Right atrium auricular region (tissue), 2 donors: ENCODE measurements at regions not wholly inside any gene's neighbourhood (a gene's known extent, or its start where the extent isn't known, plus 50 kb on each side); places are given as distances from the start of the nearest gene placed in this dataset.

ENCODE experiments used
- DNase-seq: peaks from one replicate; pipeline ENCODE4 v3.0.0-alpha.2; 2019; ENCODE audit warnings: low spot score
- H3K27ac ChIP-seq, 2 donors: fragments of 200-600 bp; sonication (generic); 1 replicate in 1 of 2; 2 replicates in 1 of 2; pipeline ENCODE4 v1.5.1; 2016 to 2019
- H3K27me3 ChIP-seq, 2 donors: fragments of 200-600 bp; sonication (generic); one replicate each; pipeline versions ENCODE4 v1.5.1 to v1.6.0; 2017 to 2019
- H3K36me3 ChIP-seq: fragments of 200-600 bp; sonication (generic); one replicate; pipeline ENCODE4 v1.5.1; 2016
- H3K4me1 ChIP-seq, 2 donors: fragments of 200-600 bp; sonication (generic); one replicate each; pipeline versions ENCODE4 v1.5.1 to v1.6.0; 2017 to 2019
- H3K4me3 ChIP-seq, 2 donors: fragments of 200-600 bp; sonication (generic); 1 replicate in 1 of 2; 2 replicates in 1 of 2; pipeline ENCODE4 v1.5.1; 2017 to 2019; ENCODE audit warnings: mild to moderate bottlenecking in 1 of 2, moderate library complexity in 1 of 2
- H3K9me3 ChIP-seq, 2 donors: fragments of 200-600 bp; sonication (generic); one replicate each; pipeline ENCODE4 v1.5.1; 2019
- CTCF ChIP-seq, 2 donors: fragments of 200-600 bp; sonication (generic); IDR thresholded peaks; one replicate each; pipeline ENCODE4 v1.5.1; 2019; ENCODE audit warnings: antibody characterized with exemption in 2 of 2

- peaks cover 0 to 20% of the 10 kb centered on the region in 2 donors for H3K4me1 ChIP-seq
- H3K9me3 ChIP-seq, result no peaks in the 10 kb centered on the region
- DNase-seq, result no peak
- H3K27me3 ChIP-seq, result no peaks in the 10 kb centered on the region
- no peaks in the 10 kb centered on the region for H3K36me3 ChIP-seq
- no peak overlapping the region for H3K4me3 ChIP-seq
- no peak for TF ChIP-seq CTCF (IDR thresholded peaks at IDR 0.05)
- H3K27ac ChIP-seq, result no peak overlapping the region
Observed at GRCh38 chr10:43890124-43890523, 241.4 kb upstream of the ZNF32 start.

DNA sequence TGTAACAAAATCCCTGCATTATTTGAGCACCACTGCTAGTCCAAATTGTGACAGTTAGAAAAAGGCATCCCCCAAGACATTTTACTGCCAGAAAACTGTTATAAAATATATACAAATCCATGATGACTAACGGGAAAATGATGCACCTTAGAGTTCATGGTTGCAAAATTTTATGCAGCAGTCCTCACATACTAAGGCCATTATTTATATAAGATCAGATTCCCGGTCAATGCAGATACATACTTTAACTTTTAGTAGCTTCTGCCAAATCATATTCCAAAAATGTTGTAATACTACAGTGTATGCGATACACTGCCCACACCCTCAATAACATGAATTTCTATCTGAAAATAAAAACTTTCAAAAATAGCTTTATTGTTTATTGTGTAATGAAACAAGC, 239.9 kb upstream of the ZNF32 start:
- no peak for TF ChIP-seq CTCF (IDR thresholded peaks at IDR 0.05)
- no peaks in the 10 kb centered on the region for H3K27me3 ChIP-seq
- no peak overlapping the region for H3K4me3 ChIP-seq
- DNase-seq, result no peak
- no peak overlapping the region for H3K27ac ChIP-seq
- peaks cover 0 to 20% of the 10 kb centered on the region in 2 donors for H3K4me1 ChIP-seq
- no peaks in the 10 kb centered on the region for H3K9me3 ChIP-seq
- no peaks in the 10 kb centered on the region for H3K36me3 ChIP-seq

DNA sequence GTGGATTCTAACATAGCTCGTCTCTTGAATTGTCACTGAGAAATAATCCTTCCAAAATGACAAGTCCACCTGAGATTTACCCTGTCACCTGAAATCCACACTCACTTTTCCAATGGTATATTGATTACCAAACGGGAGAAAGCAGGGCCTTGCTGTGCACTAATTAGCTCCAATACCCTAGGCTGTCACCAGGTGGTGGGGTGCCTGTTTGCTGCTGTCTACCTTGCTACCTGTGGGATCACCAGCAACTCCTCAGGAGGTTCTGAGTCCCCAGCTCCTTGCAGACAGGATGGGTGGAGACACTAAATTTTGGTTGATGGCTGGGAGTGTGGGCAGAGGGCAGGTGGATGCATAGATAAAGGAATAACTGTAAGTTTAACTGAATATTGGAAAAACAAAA, 237.2 kb upstream of the ZNF32 start:
- DNase-seq, result no peak

GRCh38 chr10:43885252-43885651, 236.6 kb upstream of the ZNF32 start:
- no peak for TF ChIP-seq CTCF (IDR thresholded peaks at IDR 0.05)
- DNase-seq, result no peak
- no peaks in the 10 kb centered on the region for H3K36me3 ChIP-seq
- H3K27ac ChIP-seq, result no peak overlapping the region
- no peaks in the 10 kb centered on the region for H3K4me1 ChIP-seq
- no peaks in the 10 kb centered on the region for H3K9me3 ChIP-seq
- H3K4me3 ChIP-seq, result no peak overlapping the region
- no peaks in the 10 kb centered on the region for H3K27me3 ChIP-seq

More for the DNA sequence above, 237.2 kb upstream of the ZNF32 start:
- no peak overlapping the region for H3K4me3 ChIP-seq
- no peaks in the 10 kb centered on the region for H3K9me3 ChIP-seq
- no peaks in the 10 kb centered on the region for H3K4me1 ChIP-seq
- no peak overlapping the region for H3K27ac ChIP-seq
- H3K27me3 ChIP-seq, result no peaks in the 10 kb centered on the region
- no peaks in the 10 kb centered on the region for H3K36me3 ChIP-seq
- TF ChIP-seq CTCF (IDR thresholded peaks at IDR 0.05), result no peak

DNA sequence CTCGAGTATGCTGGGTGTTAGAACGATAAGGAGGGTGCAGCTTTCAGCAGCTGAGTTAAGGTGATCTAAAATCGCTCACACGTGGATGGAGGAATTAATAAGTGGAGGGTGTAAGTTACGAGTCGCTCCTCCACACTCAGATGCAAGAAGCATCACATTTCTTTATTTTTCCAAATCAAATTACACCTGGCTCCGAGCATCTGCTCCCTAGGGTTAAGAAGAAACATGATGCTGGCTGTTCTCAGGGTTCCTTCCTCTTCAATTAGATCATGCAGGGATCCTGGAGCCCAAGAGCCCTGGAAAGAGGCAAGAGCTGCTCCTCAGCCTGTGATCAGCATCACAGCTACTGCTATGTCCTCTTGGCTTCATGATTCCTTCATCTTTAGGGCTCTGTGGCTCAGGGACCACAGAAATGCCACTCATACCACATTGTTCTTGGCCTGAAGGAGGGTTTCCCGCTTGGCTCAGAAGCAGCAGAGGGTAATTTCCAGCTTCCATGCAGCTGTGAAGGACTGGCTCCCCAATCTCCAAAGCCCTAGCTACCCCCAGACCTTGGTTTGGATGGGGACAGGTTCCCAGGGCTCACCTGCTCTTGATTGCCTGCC, 235.9 kb upstream of the ZNF32 start:
- DNase-seq, result no peak
- no peaks in the 10 kb centered on the region for H3K27me3 ChIP-seq
- no peak overlapping the region for H3K4me3 ChIP-seq
- no peaks in the 10 kb centered on the region for H3K4me1 ChIP-seq
- no peak for TF ChIP-seq CTCF (IDR thresholded peaks at IDR 0.05)
- no peaks in the 10 kb centered on the region for H3K36me3 ChIP-seq
- H3K27ac ChIP-seq, result no peak overlapping the region
- H3K9me3 ChIP-seq, result no peaks in the 10 kb centered on the region

GRCh38 chr10:43882711-43883110, 234.0 kb upstream of the ZNF32 start:
- DNase-seq, result no peak
- Histone ChIP-seq H3K4me3 (no peak overlapping the region), H3K4me1 (peaks cover 0 to 17% of the 10 kb centered on the region in 2 donors), H3K27me3 (no peaks in the 10 kb centered on the region), H3K27ac (no peak overlapping the region), H3K9me3 (no peaks in the 10 kb centered on the region), H3K36me3 (no peaks in the 10 kb centered on the region)
- TF ChIP-seq CTCF (IDR thresholded peaks at IDR 0.05), result no peak
